A549 (cell line): ENCODE measurements at regions not wholly inside any gene's neighbourhood (a gene's known extent, or its start where the extent isn't known, plus 50 kb on each side); places are given as distances from the start of the nearest gene placed in this dataset.

Experiments
- EHMT2 ChIP-seq: fragments of 200-600 bp; sonication (generic); IDR thresholded peaks from 2 replicates; pipeline ENCODE4 v1.6.1; 2016; ENCODE audit warnings: antibody characterized with exemption, low read depth, mild to moderate bottlenecking, moderate library complexity
- MAFK ChIP-seq: fragments of 450-650 bp; IDR thresholded peaks from 2 replicates; pipeline ENCODE4 v1.6.1; 2014; ENCODE audit not compliant: partially characterized antibody
- TF ChIP-seq, protein P1 (sequence below): fragments of 200-600 bp; sonication (generic); IDR thresholded peaks from 2 replicates; pipeline ENCODE4 v1.6.1; 2016; ENCODE audit warnings: antibody characterized with exemption, mild to moderate bottlenecking, moderate library complexity
- TF ChIP-seq, protein P2 (sequence below): fragments of >200 bp; sonication (Bioruptor Twin); formaldehyde crosslinking; IDR thresholded peaks from 3 replicates; pipeline ENCODE4 v1.5.1; 2016
- TF ChIP-seq, protein P3 (sequence below): IDR thresholded peaks from 2 replicates; pipeline ENCODE4 v1.6.1; 2012

DNA sequence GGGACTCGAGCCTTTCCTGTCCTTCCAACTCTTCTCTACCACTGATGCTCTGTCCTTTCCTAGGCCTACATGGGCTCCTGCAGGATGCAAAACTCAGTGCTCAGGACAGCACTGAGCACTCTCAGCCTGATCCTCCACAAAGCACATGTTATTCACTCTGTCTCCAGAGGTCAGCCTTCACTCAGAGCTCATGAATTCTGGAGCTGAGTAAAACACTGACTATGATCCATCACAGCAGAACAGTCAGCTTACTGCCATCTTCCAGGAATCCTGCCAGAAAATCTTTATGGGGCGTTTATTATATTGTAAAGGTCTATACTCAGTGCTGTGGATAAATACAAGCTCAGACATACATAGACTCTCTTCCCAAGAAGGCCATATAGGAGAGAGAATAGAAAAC is 121.5 kb upstream of the CPEB2 start:
- TF ChIP-seq, protein P1, sequence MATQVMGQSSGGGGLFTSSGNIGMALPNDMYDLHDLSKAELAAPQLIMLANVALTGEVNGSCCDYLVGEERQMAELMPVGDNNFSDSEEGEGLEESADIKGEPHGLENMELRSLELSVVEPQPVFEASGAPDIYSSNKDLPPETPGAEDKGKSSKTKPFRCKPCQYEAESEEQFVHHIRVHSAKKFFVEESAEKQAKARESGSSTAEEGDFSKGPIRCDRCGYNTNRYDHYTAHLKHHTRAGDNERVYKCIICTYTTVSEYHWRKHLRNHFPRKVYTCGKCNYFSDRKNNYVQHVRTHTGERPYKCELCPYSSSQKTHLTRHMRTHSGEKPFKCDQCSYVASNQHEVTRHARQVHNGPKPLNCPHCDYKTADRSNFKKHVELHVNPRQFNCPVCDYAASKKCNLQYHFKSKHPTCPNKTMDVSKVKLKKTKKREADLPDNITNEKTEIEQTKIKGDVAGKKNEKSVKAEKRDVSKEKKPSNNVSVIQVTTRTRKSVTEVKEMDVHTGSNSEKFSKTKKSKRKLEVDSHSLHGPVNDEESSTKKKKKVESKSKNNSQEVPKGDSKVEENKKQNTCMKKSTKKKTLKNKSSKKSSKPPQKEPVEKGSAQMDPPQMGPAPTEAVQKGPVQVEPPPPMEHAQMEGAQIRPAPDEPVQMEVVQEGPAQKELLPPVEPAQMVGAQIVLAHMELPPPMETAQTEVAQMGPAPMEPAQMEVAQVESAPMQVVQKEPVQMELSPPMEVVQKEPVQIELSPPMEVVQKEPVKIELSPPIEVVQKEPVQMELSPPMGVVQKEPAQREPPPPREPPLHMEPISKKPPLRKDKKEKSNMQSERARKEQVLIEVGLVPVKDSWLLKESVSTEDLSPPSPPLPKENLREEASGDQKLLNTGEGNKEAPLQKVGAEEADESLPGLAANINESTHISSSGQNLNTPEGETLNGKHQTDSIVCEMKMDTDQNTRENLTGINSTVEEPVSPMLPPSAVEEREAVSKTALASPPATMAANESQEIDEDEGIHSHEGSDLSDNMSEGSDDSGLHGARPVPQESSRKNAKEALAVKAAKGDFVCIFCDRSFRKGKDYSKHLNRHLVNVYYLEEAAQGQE: no peak
- TF ChIP-seq EHMT2 (no peak), MAFK (no peak)
- TF ChIP-seq, protein P2, sequence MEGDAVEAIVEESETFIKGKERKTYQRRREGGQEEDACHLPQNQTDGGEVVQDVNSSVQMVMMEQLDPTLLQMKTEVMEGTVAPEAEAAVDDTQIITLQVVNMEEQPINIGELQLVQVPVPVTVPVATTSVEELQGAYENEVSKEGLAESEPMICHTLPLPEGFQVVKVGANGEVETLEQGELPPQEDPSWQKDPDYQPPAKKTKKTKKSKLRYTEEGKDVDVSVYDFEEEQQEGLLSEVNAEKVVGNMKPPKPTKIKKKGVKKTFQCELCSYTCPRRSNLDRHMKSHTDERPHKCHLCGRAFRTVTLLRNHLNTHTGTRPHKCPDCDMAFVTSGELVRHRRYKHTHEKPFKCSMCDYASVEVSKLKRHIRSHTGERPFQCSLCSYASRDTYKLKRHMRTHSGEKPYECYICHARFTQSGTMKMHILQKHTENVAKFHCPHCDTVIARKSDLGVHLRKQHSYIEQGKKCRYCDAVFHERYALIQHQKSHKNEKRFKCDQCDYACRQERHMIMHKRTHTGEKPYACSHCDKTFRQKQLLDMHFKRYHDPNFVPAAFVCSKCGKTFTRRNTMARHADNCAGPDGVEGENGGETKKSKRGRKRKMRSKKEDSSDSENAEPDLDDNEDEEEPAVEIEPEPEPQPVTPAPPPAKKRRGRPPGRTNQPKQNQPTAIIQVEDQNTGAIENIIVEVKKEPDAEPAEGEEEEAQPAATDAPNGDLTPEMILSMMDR: no peak
- TF ChIP-seq, protein P3, sequence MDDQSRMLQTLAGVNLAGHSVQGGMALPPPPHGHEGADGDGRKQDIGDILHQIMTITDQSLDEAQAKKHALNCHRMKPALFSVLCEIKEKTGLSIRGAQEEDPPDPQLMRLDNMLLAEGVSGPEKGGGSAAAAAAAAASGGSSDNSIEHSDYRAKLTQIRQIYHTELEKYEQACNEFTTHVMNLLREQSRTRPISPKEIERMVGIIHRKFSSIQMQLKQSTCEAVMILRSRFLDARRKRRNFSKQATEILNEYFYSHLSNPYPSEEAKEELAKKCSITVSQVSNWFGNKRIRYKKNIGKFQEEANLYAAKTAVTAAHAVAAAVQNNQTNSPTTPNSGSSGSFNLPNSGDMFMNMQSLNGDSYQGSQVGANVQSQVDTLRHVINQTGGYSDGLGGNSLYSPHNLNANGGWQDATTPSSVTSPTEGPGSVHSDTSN: no peak
